SK-N-SH (cell line): ENCODE measurements at regions not wholly inside any gene's neighbourhood (a gene's known extent, or its start where the extent isn't known, plus 50 kb on each side); places are given as distances from the start of the nearest gene placed in this dataset.

Source experiments
- TF ChIP-seq, protein P1 (sequence below): IDR thresholded peaks from 2 replicates; pipeline ENCODE4 v1.4.0; 2012; ENCODE audit warnings: low read depth
- TF ChIP-seq, protein P2 (sequence below): fragments of 200-600 bp; sonication (generic); IDR thresholded peaks from 2 replicates; pipeline ENCODE4 v1.6.1; 2017; ENCODE audit warnings: antibody characterized with exemption, mild to moderate bottlenecking, moderate library complexity

DNA sequence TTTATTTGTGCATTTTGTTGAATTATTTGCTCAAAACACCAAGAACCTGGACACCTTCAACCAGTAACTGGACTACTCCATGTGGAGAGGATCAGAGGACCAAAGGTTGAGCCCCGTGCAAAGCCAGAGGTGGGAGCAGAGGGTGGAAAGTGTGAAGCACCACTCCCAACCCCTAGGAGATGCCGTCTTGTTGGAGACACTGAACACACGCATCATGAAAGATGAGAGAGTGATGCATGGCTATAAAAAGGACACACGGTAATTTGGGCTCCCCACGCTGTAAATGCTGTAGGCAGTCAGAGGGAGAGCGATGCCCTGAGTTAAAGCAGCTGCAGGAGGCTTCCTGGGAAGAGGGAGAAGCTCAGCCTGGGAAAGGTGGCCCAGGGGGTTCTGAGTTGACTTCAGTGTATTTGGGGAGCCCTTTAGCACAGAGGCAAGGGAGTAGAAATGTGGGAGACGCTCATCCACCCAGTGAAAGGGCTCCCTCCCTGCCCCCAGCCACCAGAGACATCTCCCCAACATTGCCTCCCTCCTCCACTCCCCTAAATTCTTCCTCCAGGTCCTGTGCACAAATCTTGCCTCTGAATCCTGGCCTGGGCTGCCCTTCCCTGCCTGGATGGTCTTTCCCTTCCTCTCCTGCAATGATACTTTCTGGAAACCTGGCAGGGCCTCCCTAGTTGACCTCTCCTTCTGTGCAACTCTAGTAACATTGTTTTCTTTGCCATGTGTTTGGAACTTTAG, 55.8 kb upstream of the IYD start:
- TF ChIP-seq, protein P1, sequence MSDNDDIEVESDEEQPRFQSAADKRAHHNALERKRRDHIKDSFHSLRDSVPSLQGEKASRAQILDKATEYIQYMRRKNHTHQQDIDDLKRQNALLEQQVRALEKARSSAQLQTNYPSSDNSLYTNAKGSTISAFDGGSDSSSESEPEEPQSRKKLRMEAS: no peak
- TF ChIP-seq, protein P2, sequence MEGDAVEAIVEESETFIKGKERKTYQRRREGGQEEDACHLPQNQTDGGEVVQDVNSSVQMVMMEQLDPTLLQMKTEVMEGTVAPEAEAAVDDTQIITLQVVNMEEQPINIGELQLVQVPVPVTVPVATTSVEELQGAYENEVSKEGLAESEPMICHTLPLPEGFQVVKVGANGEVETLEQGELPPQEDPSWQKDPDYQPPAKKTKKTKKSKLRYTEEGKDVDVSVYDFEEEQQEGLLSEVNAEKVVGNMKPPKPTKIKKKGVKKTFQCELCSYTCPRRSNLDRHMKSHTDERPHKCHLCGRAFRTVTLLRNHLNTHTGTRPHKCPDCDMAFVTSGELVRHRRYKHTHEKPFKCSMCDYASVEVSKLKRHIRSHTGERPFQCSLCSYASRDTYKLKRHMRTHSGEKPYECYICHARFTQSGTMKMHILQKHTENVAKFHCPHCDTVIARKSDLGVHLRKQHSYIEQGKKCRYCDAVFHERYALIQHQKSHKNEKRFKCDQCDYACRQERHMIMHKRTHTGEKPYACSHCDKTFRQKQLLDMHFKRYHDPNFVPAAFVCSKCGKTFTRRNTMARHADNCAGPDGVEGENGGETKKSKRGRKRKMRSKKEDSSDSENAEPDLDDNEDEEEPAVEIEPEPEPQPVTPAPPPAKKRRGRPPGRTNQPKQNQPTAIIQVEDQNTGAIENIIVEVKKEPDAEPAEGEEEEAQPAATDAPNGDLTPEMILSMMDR: no peak
